MCF 10A (cell line): ENCODE measurements at regions not wholly inside any gene's neighbourhood (a gene's known extent, or its start where the extent isn't known, plus 50 kb on each side); places are given as distances from the start of the nearest gene placed in this dataset.

Source experiments
- BruUV-seq: library from RNA; stranded (reverse); fragments of 400-500 nt; replicated peaks from 2 replicates; lab custom pipeline; 2021; lab: Mats Ljungman, UMichigan
- CTCF ChIA-PET: fragments of 300-600 bp; sonication (Branson Sonifier 250); formaldehyde crosslinking; extraction: SDS; loops from one replicate; lab custom pipeline; 2021; ENCODE audit warnings: antibody characterized with exemption, inconsistent platforms; lab: Yijun Ruan, JAX
- POLR2A ChIA-PET: fragments of 300-600, 350-650 bp; sonication (Branson Sonifier 250); formaldehyde crosslinking; extraction: SDS; loops from one replicate; lab custom pipeline; 2020; ENCODE audit warnings: antibody characterized with exemption, inconsistent platforms; lab: Yijun Ruan, JAX
- DNase-seq: peaks from one replicate; pipeline ENCODE4 v3.0.0-alpha.2; 2018; ENCODE audit not compliant: unreplicated experiment
- H3K27ac Mint-ChIP-seq: one replicate; pipeline ENCODE4 v1.8.0; 2022; ENCODE audit warnings: mild to moderate bottlenecking, low read depth, mixed read lengths; ENCODE audit not compliant: unreplicated experiment
- H3K27me3 Mint-ChIP-seq: one replicate; pipeline ENCODE4 v1.8.0; 2022; ENCODE audit warnings: mixed read lengths; ENCODE audit not compliant: insufficient read depth, unreplicated experiment
- H3K36me3 Mint-ChIP-seq: one replicate; pipeline ENCODE4 v1.8.0; 2022; ENCODE audit warnings: mild to moderate bottlenecking, moderate library complexity, mixed read lengths; ENCODE audit not compliant: insufficient read depth, unreplicated experiment
- H3K4me1 Mint-ChIP-seq: one replicate; pipeline ENCODE4 v1.8.0; 2022; ENCODE audit warnings: mixed read lengths; ENCODE audit not compliant: insufficient read depth, unreplicated experiment
- H3K4me3 Mint-ChIP-seq: one replicate; pipeline ENCODE4 v1.8.0; 2022; ENCODE audit warnings: mild to moderate bottlenecking, moderate library complexity, mixed read lengths; ENCODE audit not compliant: unreplicated experiment
- H3K9me3 Mint-ChIP-seq: one replicate; pipeline ENCODE4 v1.8.0; 2022; ENCODE audit warnings: mixed read lengths; ENCODE audit not compliant: unreplicated experiment
- intact Hi-C: fragments of 100-400 bp; cut with micrococcal nuclease; formaldehyde crosslinking; loops from 2 replicates; pipeline ENCODE4 v1.14.1; 2022
- TF ChIP-seq, protein P1 (sequence below): fragments of 200-600 bp; IDR thresholded peaks from one replicate; pipeline ENCODE4 v1.8.0; 2022; ENCODE audit warnings: antibody characterized with exemption, mild to moderate bottlenecking; ENCODE audit not compliant: unreplicated experiment

GRCh38 chr1:69284508-69284907 is 283.2 kb upstream of the LRRC7 start:
- no peak for DNase-seq
- Mint-ChIP-seq H3K4me1 (no peaks in the 10 kb centered on the region), H3K4me3 (no peak overlapping the region), H3K9me3 (no peaks in the 10 kb centered on the region), H3K36me3 (no peaks in the 10 kb centered on the region), H3K27ac (no peak overlapping the region), H3K27me3 (peaks cover 15% of the 10 kb centered on the region)
- ChIA-PET POLR2A (no interaction called here), CTCF (interaction anchor here (0.5 to 1.6 kb wide), 2 partner anchors 14 to 465 kb away, joined by 4 to 6 read pairs; no protein-coding TSS in a partner anchor)
- BruUV-seq, result no TSS peak
- TF ChIP-seq, protein P1, sequence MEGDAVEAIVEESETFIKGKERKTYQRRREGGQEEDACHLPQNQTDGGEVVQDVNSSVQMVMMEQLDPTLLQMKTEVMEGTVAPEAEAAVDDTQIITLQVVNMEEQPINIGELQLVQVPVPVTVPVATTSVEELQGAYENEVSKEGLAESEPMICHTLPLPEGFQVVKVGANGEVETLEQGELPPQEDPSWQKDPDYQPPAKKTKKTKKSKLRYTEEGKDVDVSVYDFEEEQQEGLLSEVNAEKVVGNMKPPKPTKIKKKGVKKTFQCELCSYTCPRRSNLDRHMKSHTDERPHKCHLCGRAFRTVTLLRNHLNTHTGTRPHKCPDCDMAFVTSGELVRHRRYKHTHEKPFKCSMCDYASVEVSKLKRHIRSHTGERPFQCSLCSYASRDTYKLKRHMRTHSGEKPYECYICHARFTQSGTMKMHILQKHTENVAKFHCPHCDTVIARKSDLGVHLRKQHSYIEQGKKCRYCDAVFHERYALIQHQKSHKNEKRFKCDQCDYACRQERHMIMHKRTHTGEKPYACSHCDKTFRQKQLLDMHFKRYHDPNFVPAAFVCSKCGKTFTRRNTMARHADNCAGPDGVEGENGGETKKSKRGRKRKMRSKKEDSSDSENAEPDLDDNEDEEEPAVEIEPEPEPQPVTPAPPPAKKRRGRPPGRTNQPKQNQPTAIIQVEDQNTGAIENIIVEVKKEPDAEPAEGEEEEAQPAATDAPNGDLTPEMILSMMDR, result no peak
- intact Hi-C loops, result no loop called here

- H3K27me3 Mint-ChIP-seq, result no peaks in the 10 kb centered on the region
- DNase-seq, result no peak
- no peaks in the 10 kb centered on the region for H3K36me3 Mint-ChIP-seq
- TF ChIP-seq, protein P1, result no peak
- no peak overlapping the region for H3K4me3 Mint-ChIP-seq
- no peak overlapping the region for H3K27ac Mint-ChIP-seq
- no peaks in the 10 kb centered on the region for H3K4me1 Mint-ChIP-seq
- H3K9me3 Mint-ChIP-seq, result no peaks in the 10 kb centered on the region
- CTCF ChIA-PET, result no interaction called here
- POLR2A ChIA-PET, result no interaction called here
- intact Hi-C loops, result no loop called here
- BruUV-seq, result no TSS peak
Observed at GRCh38 chr1:69288416-69288815, 279.3 kb upstream of the LRRC7 start.

GRCh38 chr1:69290291-69290690 is 277.4 kb upstream of the LRRC7 start:
- ChIA-PET POLR2A (interaction anchor here (0.6 to 0.7 kb wide), 2 partner anchors 12 to 14 kb away, joined by 3 to 4 read pairs; no protein-coding TSS in a partner anchor), CTCF (interaction anchor here (0.6 to 1.1 kb wide), 2 partner anchors 10 to 471 kb away, joined by 3 read pairs; no protein-coding TSS in a partner anchor)
- no peak for DNase-seq
- H3K4me1 Mint-ChIP-seq, result no peaks in the 10 kb centered on the region
- no peaks in the 10 kb centered on the region for H3K9me3 Mint-ChIP-seq
- TF ChIP-seq, protein P1, result no peak
- no TSS peak for BruUV-seq
- intact Hi-C loops, result no loop called here
- no peak overlapping the region for H3K4me3 Mint-ChIP-seq
- no peaks in the 10 kb centered on the region for H3K27me3 Mint-ChIP-seq
- no peak overlapping the region for H3K27ac Mint-ChIP-seq
- H3K36me3 Mint-ChIP-seq, result no peaks in the 10 kb centered on the region

GRCh38 chr1:69291541-69291940 is 276.2 kb upstream of the LRRC7 start:
- no peaks in the 10 kb centered on the region for H3K36me3 Mint-ChIP-seq
- no peaks in the 10 kb centered on the region for H3K27me3 Mint-ChIP-seq
- no peak for DNase-seq
- BruUV-seq, result no TSS peak
- CTCF ChIA-PET, result interaction anchor here (0.6 to 1.0 kb wide), 2 partner anchors 13 to 70 kb away, joined by 4 read pairs; no protein-coding TSS in a partner anchor
- no peak overlapping the region for H3K27ac Mint-ChIP-seq
- no peak overlapping the region for H3K4me3 Mint-ChIP-seq
- H3K9me3 Mint-ChIP-seq, result no peaks in the 10 kb centered on the region
- TF ChIP-seq, protein P1, result no peak
- H3K4me1 Mint-ChIP-seq, result no peaks in the 10 kb centered on the region
- POLR2A ChIA-PET, result no interaction called here
- intact Hi-C loops, result no loop called here
